GM23338 (cell line): ENCODE measurements at regions not wholly inside any gene's neighbourhood (a gene's known extent, or its start where the extent isn't known, plus 50 kb on each side); places are given as distances from the start of the nearest gene placed in this dataset.

Source experiments
- CREB1 ChIP-seq: fragments of 250-450 bp; sonication (Bioruptor Pico); IDR thresholded peaks from 2 replicates; pipeline ENCODE4 v1.5.0; 2020; ENCODE audit warnings: low read depth, mild to moderate bottlenecking, moderate library complexity
- CTCF ChIP-seq, 2 experiments: fragments of 200-600 bp in 1 of 2; sonication (generic) in 1 of 2; conservative IDR thresholded peaks; 2 replicates each; pipeline versions ENCODE4 v1.5.1 to v1.6.1; 2016 to 2017; ENCODE audit warnings: antibody characterized with exemption in 2 of 2, low read depth in 2 of 2, mild to moderate bottlenecking in 2 of 2, moderate library complexity in 1 of 2
- EZH2 ChIP-seq: fragments of 200-600 bp; sonication (generic); IDR thresholded peaks from one replicate; pipeline ENCODE4 v1.8.0; 2017; ENCODE audit warnings: antibody characterized with exemption, mild to moderate bottlenecking, low read depth; ENCODE audit not compliant: unreplicated experiment
- EZH2phosphoT487 ChIP-seq: fragments of 200-600 bp; sonication (generic); IDR thresholded peaks from one replicate; pipeline ENCODE4 v1.8.1; 2018; ENCODE audit warnings: antibody characterized with exemption; ENCODE audit not compliant: unreplicated experiment
- JUNB ChIP-seq: IDR thresholded peaks from one replicate; pipeline ENCODE4 v1.6.1; 2016; ENCODE audit warnings: antibody characterized with exemption; ENCODE audit not compliant: unreplicated experiment
- POLR2AphosphoS5 ChIP-seq: IDR thresholded peaks from 2 replicates; pipeline ENCODE4 v1.6.1; 2016; ENCODE audit warnings: antibody characterized with exemption, low read depth
- STAT1 ChIP-seq: IDR thresholded peaks from one replicate; pipeline ENCODE4 v1.6.1; 2016; ENCODE audit warnings: antibody characterized with exemption; ENCODE audit not compliant: unreplicated experiment
- TF ChIP-seq, protein P1 (sequence below): IDR thresholded peaks from one replicate; pipeline ENCODE4 v1.6.1; 2018; ENCODE audit warnings: antibody characterized with exemption; ENCODE audit not compliant: unreplicated experiment

GRCh38 chr13:47110141-47110540 lies 213.3 kb upstream of the HTR2A start:
- no peak for TF ChIP-seq POLR2AphosphoS5
- no peak for TF ChIP-seq CTCF (conservative IDR thresholded peaks at IDR 0.05; ENCODE audit: low read depth in 2 of 2)
- no peak for TF ChIP-seq CREB1 (CRISPR knock-in tag)
- no peak for TF ChIP-seq JUNB
- TF ChIP-seq, protein P1, sequence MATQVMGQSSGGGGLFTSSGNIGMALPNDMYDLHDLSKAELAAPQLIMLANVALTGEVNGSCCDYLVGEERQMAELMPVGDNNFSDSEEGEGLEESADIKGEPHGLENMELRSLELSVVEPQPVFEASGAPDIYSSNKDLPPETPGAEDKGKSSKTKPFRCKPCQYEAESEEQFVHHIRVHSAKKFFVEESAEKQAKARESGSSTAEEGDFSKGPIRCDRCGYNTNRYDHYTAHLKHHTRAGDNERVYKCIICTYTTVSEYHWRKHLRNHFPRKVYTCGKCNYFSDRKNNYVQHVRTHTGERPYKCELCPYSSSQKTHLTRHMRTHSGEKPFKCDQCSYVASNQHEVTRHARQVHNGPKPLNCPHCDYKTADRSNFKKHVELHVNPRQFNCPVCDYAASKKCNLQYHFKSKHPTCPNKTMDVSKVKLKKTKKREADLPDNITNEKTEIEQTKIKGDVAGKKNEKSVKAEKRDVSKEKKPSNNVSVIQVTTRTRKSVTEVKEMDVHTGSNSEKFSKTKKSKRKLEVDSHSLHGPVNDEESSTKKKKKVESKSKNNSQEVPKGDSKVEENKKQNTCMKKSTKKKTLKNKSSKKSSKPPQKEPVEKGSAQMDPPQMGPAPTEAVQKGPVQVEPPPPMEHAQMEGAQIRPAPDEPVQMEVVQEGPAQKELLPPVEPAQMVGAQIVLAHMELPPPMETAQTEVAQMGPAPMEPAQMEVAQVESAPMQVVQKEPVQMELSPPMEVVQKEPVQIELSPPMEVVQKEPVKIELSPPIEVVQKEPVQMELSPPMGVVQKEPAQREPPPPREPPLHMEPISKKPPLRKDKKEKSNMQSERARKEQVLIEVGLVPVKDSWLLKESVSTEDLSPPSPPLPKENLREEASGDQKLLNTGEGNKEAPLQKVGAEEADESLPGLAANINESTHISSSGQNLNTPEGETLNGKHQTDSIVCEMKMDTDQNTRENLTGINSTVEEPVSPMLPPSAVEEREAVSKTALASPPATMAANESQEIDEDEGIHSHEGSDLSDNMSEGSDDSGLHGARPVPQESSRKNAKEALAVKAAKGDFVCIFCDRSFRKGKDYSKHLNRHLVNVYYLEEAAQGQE = no peak
- no peak for TF ChIP-seq EZH2phosphoT487
- TF ChIP-seq EZH2 = no peak
- no peak for TF ChIP-seq STAT1
